WTC11 (cell line): ENCODE measurements at regions not wholly inside any gene's neighbourhood (a gene's known extent, or its start where the extent isn't known, plus 50 kb on each side); places are given as distances from the start of the nearest gene placed in this dataset.
"Not testable (repeated sequence)": the region's sequence is repeated elsewhere in the genome, so short reads cannot be mapped to it uniquely, and the experiment has no call there.

Experiments
- ATAC-seq: fragments of 200-7000 bp; cut with Tn5 transposase; 2 replicates; pipeline ENCODE4 v1.10.0; 2021; ENCODE audit warnings: mild to moderate bottlenecking, moderate library complexity
- CTCF ChIA-PET: fragments of 300-600 bp; sonication (Branson Sonifier 250); formaldehyde crosslinking; loops from one replicate; lab custom pipeline; 2021; ENCODE audit warnings: antibody characterized with exemption; lab: Charles Lee
- POLR2A ChIA-PET: fragments of 350-600 bp; sonication (Branson Sonifier 250); formaldehyde crosslinking; loops from one replicate; lab custom pipeline; 2021; ENCODE audit warnings: antibody characterized with exemption; lab: Charles Lee
- DNase-seq: peaks from one replicate; pipeline ENCODE4 v3.0.0; 2021; ENCODE audit warnings: low spot score
- H3K27ac Mint-ChIP-seq: 2 replicates; pipeline ENCODE4 v1.8.0; 2021; ENCODE audit warnings: mixed read lengths
- H3K27me3 Mint-ChIP-seq: 2 replicates; pipeline ENCODE4 v1.8.0; 2021; ENCODE audit warnings: low read depth, mild to moderate bottlenecking, moderate library complexity, mixed read lengths
- H3K36me3 Mint-ChIP-seq: 2 replicates; pipeline ENCODE4 v1.8.0; 2021; ENCODE audit warnings: mixed read lengths
- H3K4me1 Mint-ChIP-seq: 2 replicates; pipeline ENCODE4 v1.8.0; 2022; ENCODE audit warnings: mixed read lengths
- H3K4me3 Mint-ChIP-seq: 2 replicates; pipeline ENCODE4 v1.8.0; 2021; ENCODE audit warnings: mild to moderate bottlenecking, moderate library complexity, mixed read lengths
- H3K9me3 Mint-ChIP-seq: 2 replicates; pipeline ENCODE4 v1.8.0; 2021; ENCODE audit warnings: mixed read lengths
- ATF1 ChIP-seq: sonication (generic); formaldehyde crosslinking; IDR thresholded peaks from 2 replicates; pipeline ENCODE4 v1.8.1; 2023; ENCODE audit warnings: mild to moderate bottlenecking, moderate library complexity, missing genetic modification reagents
- CBFB ChIP-seq: sonication (generic); formaldehyde crosslinking; IDR thresholded peaks from 2 replicates; pipeline ENCODE4 v1.8.1; 2022; ENCODE audit warnings: mild to moderate bottlenecking, low read depth, missing genetic modification reagents
- ERG ChIP-seq: fragments of 250-450 bp; sonication (Bioruptor Pico); IDR thresholded peaks from 2 replicates; pipeline ENCODE4 v1.8.0; 2021; ENCODE audit warnings: mild to moderate bottlenecking
- HMGA2 ChIP-seq: fragments of 250-450 bp; sonication (Bioruptor Pico); IDR thresholded peaks from 2 replicates; pipeline ENCODE4 v1.4.0; 2021; ENCODE audit warnings: mild to moderate bottlenecking, moderate library complexity
- JUN ChIP-seq: sonication (generic); formaldehyde crosslinking; IDR thresholded peaks from 2 replicates; pipeline ENCODE4 v1.8.0; 2023; ENCODE audit warnings: mild to moderate bottlenecking, missing genetic modification reagents
- MXD4 ChIP-seq: fragments of 250-450 bp; sonication (Bioruptor Pico); IDR thresholded peaks from 2 replicates; pipeline ENCODE4 v1.8.0; 2021; ENCODE audit warnings: mild to moderate bottlenecking, moderate library complexity, borderline replicate concordance
- MYBL2 ChIP-seq: sonication (generic); formaldehyde crosslinking; IDR thresholded peaks from 2 replicates; pipeline ENCODE4 v1.8.1; 2023; ENCODE audit warnings: mild to moderate bottlenecking, moderate library complexity, missing genetic modification reagents
- NFATC4 ChIP-seq: fragments of 250-450 bp; sonication (Bioruptor Pico); IDR thresholded peaks from 2 replicates; pipeline ENCODE4 v1.9.0; 2021; ENCODE audit warnings: mild to moderate bottlenecking
- NR3C1 ChIP-seq: sonication (generic); formaldehyde crosslinking; conservative IDR thresholded peaks from 2 replicates; pipeline ENCODE4 v1.8.1; 2023; ENCODE audit warnings: low read depth, mild to moderate bottlenecking, missing genetic modification reagents
- RELA ChIP-seq: sonication (generic); formaldehyde crosslinking; IDR thresholded peaks from 2 replicates; pipeline ENCODE4 v1.8.1; 2022; ENCODE audit warnings: missing genetic modification reagents, mild to moderate bottlenecking, borderline replicate concordance
- SMAD3 ChIP-seq: sonication (generic); formaldehyde crosslinking; IDR thresholded peaks from 2 replicates; pipeline ENCODE4 v1.8.0; 2022; ENCODE audit warnings: missing genetic modification reagents, mild to moderate bottlenecking, borderline replicate concordance
- TEAD4 ChIP-seq: sonication (generic); formaldehyde crosslinking; IDR thresholded peaks from 2 replicates; pipeline ENCODE4 v1.8.0; 2022; ENCODE audit warnings: mild to moderate bottlenecking, missing genetic modification reagents
- ZNF138 ChIP-seq: sonication (generic); formaldehyde crosslinking; conservative IDR thresholded peaks from 2 replicates; pipeline ENCODE4 v1.8.1; 2022; ENCODE audit warnings: mild to moderate bottlenecking, moderate library complexity, missing genetic modification reagents
- ZNF219 ChIP-seq: sonication (generic); formaldehyde crosslinking; IDR thresholded peaks from 2 replicates; pipeline ENCODE4 v1.8.0; 2023; ENCODE audit warnings: missing genetic modification reagents, mild to moderate bottlenecking, borderline replicate concordance
- TF ChIP-seq, protein P1 (sequence below): sonication (generic); formaldehyde crosslinking; IDR thresholded peaks from 2 replicates; pipeline ENCODE4 v1.8.0; 2023; ENCODE audit warnings: missing genetic modification reagents, mild to moderate bottlenecking, borderline replicate concordance
- TF ChIP-seq, protein P2 (sequence below): sonication (generic); formaldehyde crosslinking; IDR thresholded peaks from 2 replicates; pipeline ENCODE4 v1.8.0; 2023; ENCODE audit warnings: missing genetic modification reagents
- TF ChIP-seq, protein P3 (sequence below): sonication (generic); formaldehyde crosslinking; IDR thresholded peaks from 2 replicates; pipeline ENCODE4 v1.8.1; 2023; ENCODE audit warnings: mild to moderate bottlenecking, missing genetic modification reagents, borderline replicate concordance
- TF ChIP-seq, protein P4 (sequence below): sonication (generic); formaldehyde crosslinking; IDR thresholded peaks from 2 replicates; pipeline ENCODE4 v1.8.1; 2023; ENCODE audit warnings: mild to moderate bottlenecking, missing genetic modification reagents
- TF ChIP-seq, protein P5 (sequence below): sonication (generic); formaldehyde crosslinking; IDR thresholded peaks from 2 replicates; pipeline ENCODE4 v1.8.0; 2022; ENCODE audit warnings: mild to moderate bottlenecking, missing genetic modification reagents

DNA sequence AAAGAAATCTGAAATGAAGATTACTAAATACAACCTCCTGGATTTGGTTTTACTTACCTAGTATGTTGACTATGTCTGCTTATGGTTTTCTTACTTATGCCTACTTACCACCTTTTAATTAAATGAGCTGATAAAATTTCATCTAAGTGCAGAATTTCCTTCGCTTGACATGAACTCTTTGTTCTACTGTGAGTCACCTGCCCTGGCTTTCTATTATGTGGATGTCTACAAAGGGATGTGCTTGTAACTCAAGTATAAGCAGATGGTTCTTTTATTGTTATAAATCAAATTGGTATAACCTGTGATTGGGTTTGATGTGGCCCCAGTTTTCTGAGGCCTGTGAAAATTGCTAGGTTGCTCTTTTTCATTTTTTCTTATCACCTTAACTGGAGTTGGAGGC is 389.1 kb upstream of the ANKRD30A start:
- Mint-ChIP-seq H3K27me3 (no peaks in the 10 kb centered on the region), H3K4me3 (no peak overlapping the region), H3K4me1 (no peaks in the 10 kb centered on the region), H3K36me3 (peaks cover 6% of the 10 kb centered on the region), H3K9me3 (peaks cover 16% of the 10 kb centered on the region), H3K27ac (no peak overlapping the region)
- ChIA-PET POLR2A (no interaction called here), CTCF (no interaction called here)
- DNase-seq: no peak
- ATAC-seq: no peak
- TF ChIP-seq, protein P1, sequence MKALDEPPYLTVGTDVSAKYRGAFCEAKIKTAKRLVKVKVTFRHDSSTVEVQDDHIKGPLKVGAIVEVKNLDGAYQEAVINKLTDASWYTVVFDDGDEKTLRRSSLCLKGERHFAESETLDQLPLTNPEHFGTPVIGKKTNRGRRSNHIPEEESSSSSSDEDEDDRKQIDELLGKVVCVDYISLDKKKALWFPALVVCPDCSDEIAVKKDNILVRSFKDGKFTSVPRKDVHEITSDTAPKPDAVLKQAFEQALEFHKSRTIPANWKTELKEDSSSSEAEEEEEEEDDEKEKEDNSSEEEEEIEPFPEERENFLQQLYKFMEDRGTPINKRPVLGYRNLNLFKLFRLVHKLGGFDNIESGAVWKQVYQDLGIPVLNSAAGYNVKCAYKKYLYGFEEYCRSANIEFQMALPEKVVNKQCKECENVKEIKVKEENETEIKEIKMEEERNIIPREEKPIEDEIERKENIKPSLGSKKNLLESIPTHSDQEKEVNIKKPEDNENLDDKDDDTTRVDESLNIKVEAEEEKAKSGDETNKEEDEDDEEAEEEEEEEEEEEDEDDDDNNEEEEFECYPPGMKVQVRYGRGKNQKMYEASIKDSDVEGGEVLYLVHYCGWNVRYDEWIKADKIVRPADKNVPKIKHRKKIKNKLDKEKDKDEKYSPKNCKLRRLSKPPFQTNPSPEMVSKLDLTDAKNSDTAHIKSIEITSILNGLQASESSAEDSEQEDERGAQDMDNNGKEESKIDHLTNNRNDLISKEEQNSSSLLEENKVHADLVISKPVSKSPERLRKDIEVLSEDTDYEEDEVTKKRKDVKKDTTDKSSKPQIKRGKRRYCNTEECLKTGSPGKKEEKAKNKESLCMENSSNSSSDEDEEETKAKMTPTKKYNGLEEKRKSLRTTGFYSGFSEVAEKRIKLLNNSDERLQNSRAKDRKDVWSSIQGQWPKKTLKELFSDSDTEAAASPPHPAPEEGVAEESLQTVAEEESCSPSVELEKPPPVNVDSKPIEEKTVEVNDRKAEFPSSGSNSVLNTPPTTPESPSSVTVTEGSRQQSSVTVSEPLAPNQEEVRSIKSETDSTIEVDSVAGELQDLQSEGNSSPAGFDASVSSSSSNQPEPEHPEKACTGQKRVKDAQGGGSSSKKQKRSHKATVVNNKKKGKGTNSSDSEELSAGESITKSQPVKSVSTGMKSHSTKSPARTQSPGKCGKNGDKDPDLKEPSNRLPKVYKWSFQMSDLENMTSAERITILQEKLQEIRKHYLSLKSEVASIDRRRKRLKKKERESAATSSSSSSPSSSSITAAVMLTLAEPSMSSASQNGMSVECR (CRISPR knock-in tag): no peak
- no peak for TF ChIP-seq HMGA2 (CRISPR knock-in tag)
- TF ChIP-seq ATF1 (CRISPR knock-in tag): no peak
- no peak for TF ChIP-seq RELA
- TF ChIP-seq ERG (CRISPR knock-in tag): no peak

- H3K4me1 Mint-ChIP-seq, H3K36me3 Mint-ChIP-seq, DNase-seq, CTCF ChIA-PET, H3K4me3 Mint-ChIP-seq, POLR2A ChIA-PET, H3K27me3 Mint-ChIP-seq, ATAC-seq, H3K27ac Mint-ChIP-seq: not testable (repeated sequence)
- peaks cover 20% of the 10 kb centered on the region for H3K9me3 Mint-ChIP-seq
Observed at GRCh38 chr10:36734590-36734989, 390.8 kb upstream of the ANKRD30A start.

DNA sequence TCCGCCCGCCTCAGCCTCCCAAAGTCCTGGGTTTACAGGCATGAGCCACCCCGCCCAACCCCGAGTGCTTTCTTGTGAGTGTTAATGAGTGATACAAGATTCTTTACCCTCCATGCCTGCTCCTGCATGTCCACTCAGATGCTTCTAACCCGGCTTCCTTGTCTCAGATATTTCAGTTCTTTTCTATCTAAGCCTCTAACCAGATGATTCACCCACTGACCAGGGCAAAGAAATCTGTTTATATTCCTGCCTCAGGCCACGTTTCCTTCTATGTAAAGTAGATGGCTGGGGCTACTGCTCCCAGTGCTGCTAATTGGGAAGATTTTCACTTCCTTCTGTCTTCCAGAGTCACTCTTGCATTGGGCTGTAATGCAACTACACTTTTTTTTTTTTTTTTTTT is 395.1 kb upstream of the ANKRD30A start:
- peaks cover 11% of the 10 kb centered on the region for H3K4me1 Mint-ChIP-seq
- ChIA-PET POLR2A (no interaction called here), CTCF (no interaction called here)
- peaks cover 20% of the 10 kb centered on the region for H3K9me3 Mint-ChIP-seq
- no peak for ATAC-seq
- no peak for DNase-seq
- H3K36me3 Mint-ChIP-seq: peaks cover 6% of the 10 kb centered on the region
- H3K27ac Mint-ChIP-seq: no peak overlapping the region
- no peaks in the 10 kb centered on the region for H3K27me3 Mint-ChIP-seq
- H3K4me3 Mint-ChIP-seq: no peak overlapping the region
- no peak for TF ChIP-seq JUN (CRISPR knock-in tag)

DNA sequence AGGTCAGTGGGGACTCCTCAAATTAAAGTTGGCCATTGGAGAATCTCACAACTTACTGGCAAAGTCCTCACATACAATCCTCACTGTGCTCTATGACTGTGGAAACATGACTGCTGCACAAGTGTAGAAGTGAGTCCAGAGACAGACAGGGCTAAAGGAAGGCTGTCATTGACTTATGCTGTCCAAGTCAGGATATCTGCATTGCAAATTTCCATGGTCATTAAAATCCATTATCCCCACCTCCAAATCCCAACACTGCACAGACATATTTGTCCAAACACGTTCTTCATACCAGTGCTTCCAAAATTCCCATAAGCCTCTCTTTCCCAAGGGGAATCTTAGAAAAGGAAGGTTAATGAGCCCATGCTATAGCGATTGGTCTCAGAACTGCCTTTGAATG is 396.8 kb upstream of the ANKRD30A start:
- H3K4me1 Mint-ChIP-seq: peaks cover 14% of the 10 kb centered on the region
- peaks cover 18% of the 10 kb centered on the region for H3K9me3 Mint-ChIP-seq
- no peak for ATAC-seq
- no peak for DNase-seq
- peaks cover 4% of the 10 kb centered on the region; the same call in 1 of the 2 replicates for H3K36me3 Mint-ChIP-seq
- ChIA-PET POLR2A (no interaction called here), CTCF (no interaction called here)
- H3K27me3 Mint-ChIP-seq: no peaks in the 10 kb centered on the region
- no peak overlapping the region for H3K4me3 Mint-ChIP-seq
- no peak overlapping the region for H3K27ac Mint-ChIP-seq
- TF ChIP-seq CBFB (CRISPR knock-in tag) (no peak), SMAD3 (CRISPR knock-in tag) (no peak), MYBL2 (CRISPR knock-in tag) (no peak), NFATC4 (no peak), MXD4 (CRISPR knock-in tag) (no peak), ZNF219 (CRISPR knock-in tag) (no peak), ZNF138 (CRISPR knock-in tag) (no peak), NR3C1 (CRISPR knock-in tag) (no peak), TEAD4 (CRISPR knock-in tag) (no peak)
- TF ChIP-seq, protein P2, sequence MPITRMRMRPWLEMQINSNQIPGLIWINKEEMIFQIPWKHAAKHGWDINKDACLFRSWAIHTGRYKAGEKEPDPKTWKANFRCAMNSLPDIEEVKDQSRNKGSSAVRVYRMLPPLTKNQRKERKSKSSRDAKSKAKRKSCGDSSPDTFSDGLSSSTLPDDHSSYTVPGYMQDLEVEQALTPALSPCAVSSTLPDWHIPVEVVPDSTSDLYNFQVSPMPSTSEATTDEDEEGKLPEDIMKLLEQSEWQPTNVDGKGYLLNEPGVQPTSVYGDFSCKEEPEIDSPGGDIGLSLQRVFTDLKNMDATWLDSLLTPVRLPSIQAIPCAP (CRISPR knock-in tag): no peak
- TF ChIP-seq, protein P3, sequence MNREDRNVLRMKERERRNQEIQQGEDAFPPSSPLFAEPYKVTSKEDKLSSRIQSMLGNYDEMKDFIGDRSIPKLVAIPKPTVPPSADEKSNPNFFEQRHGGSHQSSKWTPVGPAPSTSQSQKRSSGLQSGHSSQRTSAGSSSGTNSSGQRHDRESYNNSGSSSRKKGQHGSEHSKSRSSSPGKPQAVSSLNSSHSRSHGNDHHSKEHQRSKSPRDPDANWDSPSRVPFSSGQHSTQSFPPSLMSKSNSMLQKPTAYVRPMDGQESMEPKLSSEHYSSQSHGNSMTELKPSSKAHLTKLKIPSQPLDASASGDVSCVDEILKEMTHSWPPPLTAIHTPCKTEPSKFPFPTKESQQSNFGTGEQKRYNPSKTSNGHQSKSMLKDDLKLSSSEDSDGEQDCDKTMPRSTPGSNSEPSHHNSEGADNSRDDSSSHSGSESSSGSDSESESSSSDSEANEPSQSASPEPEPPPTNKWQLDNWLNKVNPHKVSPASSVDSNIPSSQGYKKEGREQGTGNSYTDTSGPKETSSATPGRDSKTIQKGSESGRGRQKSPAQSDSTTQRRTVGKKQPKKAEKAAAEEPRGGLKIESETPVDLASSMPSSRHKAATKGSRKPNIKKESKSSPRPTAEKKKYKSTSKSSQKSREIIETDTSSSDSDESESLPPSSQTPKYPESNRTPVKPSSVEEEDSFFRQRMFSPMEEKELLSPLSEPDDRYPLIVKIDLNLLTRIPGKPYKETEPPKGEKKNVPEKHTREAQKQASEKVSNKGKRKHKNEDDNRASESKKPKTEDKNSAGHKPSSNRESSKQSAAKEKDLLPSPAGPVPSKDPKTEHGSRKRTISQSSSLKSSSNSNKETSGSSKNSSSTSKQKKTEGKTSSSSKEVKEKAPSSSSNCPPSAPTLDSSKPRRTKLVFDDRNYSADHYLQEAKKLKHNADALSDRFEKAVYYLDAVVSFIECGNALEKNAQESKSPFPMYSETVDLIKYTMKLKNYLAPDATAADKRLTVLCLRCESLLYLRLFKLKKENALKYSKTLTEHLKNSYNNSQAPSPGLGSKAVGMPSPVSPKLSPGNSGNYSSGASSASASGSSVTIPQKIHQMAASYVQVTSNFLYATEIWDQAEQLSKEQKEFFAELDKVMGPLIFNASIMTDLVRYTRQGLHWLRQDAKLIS (CRISPR knock-in tag): no peak
- TF ChIP-seq, protein P4, sequence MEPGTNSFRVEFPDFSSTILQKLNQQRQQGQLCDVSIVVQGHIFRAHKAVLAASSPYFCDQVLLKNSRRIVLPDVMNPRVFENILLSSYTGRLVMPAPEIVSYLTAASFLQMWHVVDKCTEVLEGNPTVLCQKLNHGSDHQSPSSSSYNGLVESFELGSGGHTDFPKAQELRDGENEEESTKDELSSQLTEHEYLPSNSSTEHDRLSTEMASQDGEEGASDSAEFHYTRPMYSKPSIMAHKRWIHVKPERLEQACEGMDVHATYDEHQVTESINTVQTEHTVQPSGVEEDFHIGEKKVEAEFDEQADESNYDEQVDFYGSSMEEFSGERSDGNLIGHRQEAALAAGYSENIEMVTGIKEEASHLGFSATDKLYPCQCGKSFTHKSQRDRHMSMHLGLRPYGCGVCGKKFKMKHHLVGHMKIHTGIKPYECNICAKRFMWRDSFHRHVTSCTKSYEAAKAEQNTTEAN: no peak
- TF ChIP-seq, protein P5, sequence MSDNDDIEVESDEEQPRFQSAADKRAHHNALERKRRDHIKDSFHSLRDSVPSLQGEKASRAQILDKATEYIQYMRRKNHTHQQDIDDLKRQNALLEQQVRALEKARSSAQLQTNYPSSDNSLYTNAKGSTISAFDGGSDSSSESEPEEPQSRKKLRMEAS (CRISPR knock-in tag): no peak
